SK-N-MC (cell line): ENCODE measurements at regions not wholly inside any gene's neighbourhood (a gene's known extent, or its start where the extent isn't known, plus 50 kb on each side); places are given as distances from the start of the nearest gene placed in this dataset.

Experiments
- EZH2 ChIP-seq: fragments of 200-600 bp; sonication (generic); IDR thresholded peaks from one replicate; pipeline ENCODE4 v1.6.1; 2017; ENCODE audit warnings: antibody characterized with exemption
- FOXP2 ChIP-seq: optimal IDR thresholded peaks from 2 replicates; pipeline ENCODE3; 2011; ENCODE audit warnings: mild to moderate bottlenecking, moderate library complexity; ENCODE audit not compliant: insufficient read depth; ENCODE audit errors: extremely low read length, control extremely low read depth
- POLR2AphosphoS5 ChIP-seq: IDR thresholded peaks from 2 replicates; pipeline ENCODE4 v1.6.1; 2012; ENCODE audit warnings: mild to moderate bottlenecking, low read depth, low read length, borderline replicate concordance

GRCh38 chr21:21730512-21730911 lies 732.3 kb downstream of the NCAM2 start:
- TF ChIP-seq EZH2 = no peak
- TF ChIP-seq POLR2AphosphoS5 = no peak
- no peak for TF ChIP-seq FOXP2
